Stimulated activated CD4-positive, alpha-beta T cell treated with anti-CD3 and anti-CD28 coated beads, Interleukin-4, amount 100 ng/mL, for 24 hours (primary cell): ENCODE measurements at regions not wholly inside any gene's neighbourhood (a gene's known extent, or its start where the extent isn't known, plus 50 kb on each side); places are given as distances from the start of the nearest gene placed in this dataset.

Experiments used
- DNase-seq: peaks from one replicate; pipeline ENCODE4 v3.0.0-alpha.2; 2020

- DNase-seq, result no peak
Measured at GRCh38 chr18:78698914-78699313, 280.7 kb upstream of the SALL3 start.

GRCh38 chr18:78699499-78699898 lies 280.1 kb upstream of the SALL3 start:
- no peak for DNase-seq

GRCh38 chr18:78701771-78702396 lies 277.7 kb upstream of the SALL3 start:
- no peak for DNase-seq

GRCh38 chr18:78703291-78703690 lies 276.3 kb upstream of the SALL3 start:
- DNase-seq, result no peak

- no peak for DNase-seq
Measured at GRCh38 chr18:78704971-78705461, 274.6 kb upstream of the SALL3 start.

GRCh38 chr18:78709261-78709809 lies 270.3 kb upstream of the SALL3 start:
- no peak for DNase-seq

- DNase-seq, result no peak
Measured at GRCh38 chr18:78711316-78711715, 268.3 kb upstream of the SALL3 start.

- DNase-seq, result no peak
Measured at GRCh38 chr18:78711971-78712370, 267.6 kb upstream of the SALL3 start.

GRCh38 chr18:78713069-78713468 lies 266.5 kb upstream of the SALL3 start:
- no peak for DNase-seq

GRCh38 chr18:78713726-78714125 lies 265.9 kb upstream of the SALL3 start:
- DNase-seq, result no peak

- no peak for DNase-seq
Measured at GRCh38 chr18:78716022-78716421, 263.6 kb upstream of the SALL3 start.

- DNase-seq, result no peak
Measured at GRCh38 chr18:78716581-78716980, 263.0 kb upstream of the SALL3 start.

GRCh38 chr18:78717051-78717765 lies 262.4 kb upstream of the SALL3 start:
- DNase-seq, result no peak

GRCh38 chr18:78717766-78718150 lies 261.9 kb upstream of the SALL3 start:
- no peak for DNase-seq

- no peak for DNase-seq
Measured at GRCh38 chr18:78719821-78720220, 259.8 kb upstream of the SALL3 start.

- DNase-seq, result no peak
Measured at GRCh38 chr18:78720456-78721237, 259.0 kb upstream of the SALL3 start.

- no peak for DNase-seq
Measured at GRCh38 chr18:78721238-78721875, 258.3 kb upstream of the SALL3 start.

- DNase-seq, result no peak
Measured at GRCh38 chr18:78721981-78722380, 257.6 kb upstream of the SALL3 start.

- DNase-seq, result no peak
Measured at GRCh38 chr18:78722386-78722785, 257.2 kb upstream of the SALL3 start.

- DNase-seq, result no peak
Measured at GRCh38 chr18:78722929-78723710, 256.5 kb upstream of the SALL3 start.

GRCh38 chr18:78724214-78724914 lies 255.3 kb upstream of the SALL3 start:
- no peak for DNase-seq

- no peak for DNase-seq
Measured at GRCh38 chr18:78725426-78725825, 254.2 kb upstream of the SALL3 start.
